ENCODE measurements at regions not wholly inside any gene's neighbourhood (a gene's known extent, or its start where the extent isn't known, plus 50 kb on each side); places are given as distances from the start of the nearest gene placed in this dataset.

DNA sequence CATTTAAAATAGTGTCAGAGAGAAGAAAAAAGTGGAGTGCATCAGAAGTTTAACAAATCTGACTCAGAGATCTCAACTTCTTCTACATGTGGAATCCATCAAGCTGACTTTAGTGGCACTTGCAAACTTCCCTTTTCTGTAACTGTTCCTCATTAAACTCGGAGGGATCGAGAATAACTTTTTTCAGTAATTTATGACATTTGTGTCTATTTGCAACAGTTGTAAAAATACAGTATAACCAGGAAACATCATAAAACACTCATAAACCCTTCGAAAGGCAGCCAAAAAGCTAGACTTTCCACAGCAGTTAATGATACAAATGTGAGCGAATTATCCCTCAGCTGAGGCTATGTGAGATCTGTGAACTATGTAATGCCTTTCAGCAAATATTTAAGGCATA is 1936.8 kb upstream of the SEL1L start:
- intact Hi-C loops (cut with DNase I): no loop called here
- Histone ChIP-seq H3K4me1 (ENCODE audit: insufficient read depth) (no peaks in the 10 kb centered on the region), H3K9me3 (no peaks in the 10 kb centered on the region), H3K27ac (no peak overlapping the region), H3K36me3 (no peaks in the 10 kb centered on the region), H3K27me3 (no peaks in the 10 kb centered on the region), H3K4me3 (no peak overlapping the region)
- no peak for DNase-seq
- WGBS, 3 donors: 48 to 65% (median 63%) methylated on average over 4 of the region's 4 CpGs
- TF ChIP-seq POLR2A (IDR thresholded peaks at IDR 0.05) (no peak), EP300 (IDR thresholded peaks at IDR 0.05) (no peak)
- TF ChIP-seq, protein P1, sequence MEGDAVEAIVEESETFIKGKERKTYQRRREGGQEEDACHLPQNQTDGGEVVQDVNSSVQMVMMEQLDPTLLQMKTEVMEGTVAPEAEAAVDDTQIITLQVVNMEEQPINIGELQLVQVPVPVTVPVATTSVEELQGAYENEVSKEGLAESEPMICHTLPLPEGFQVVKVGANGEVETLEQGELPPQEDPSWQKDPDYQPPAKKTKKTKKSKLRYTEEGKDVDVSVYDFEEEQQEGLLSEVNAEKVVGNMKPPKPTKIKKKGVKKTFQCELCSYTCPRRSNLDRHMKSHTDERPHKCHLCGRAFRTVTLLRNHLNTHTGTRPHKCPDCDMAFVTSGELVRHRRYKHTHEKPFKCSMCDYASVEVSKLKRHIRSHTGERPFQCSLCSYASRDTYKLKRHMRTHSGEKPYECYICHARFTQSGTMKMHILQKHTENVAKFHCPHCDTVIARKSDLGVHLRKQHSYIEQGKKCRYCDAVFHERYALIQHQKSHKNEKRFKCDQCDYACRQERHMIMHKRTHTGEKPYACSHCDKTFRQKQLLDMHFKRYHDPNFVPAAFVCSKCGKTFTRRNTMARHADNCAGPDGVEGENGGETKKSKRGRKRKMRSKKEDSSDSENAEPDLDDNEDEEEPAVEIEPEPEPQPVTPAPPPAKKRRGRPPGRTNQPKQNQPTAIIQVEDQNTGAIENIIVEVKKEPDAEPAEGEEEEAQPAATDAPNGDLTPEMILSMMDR (IDR thresholded peaks at IDR 0.05): no peak

DNA sequence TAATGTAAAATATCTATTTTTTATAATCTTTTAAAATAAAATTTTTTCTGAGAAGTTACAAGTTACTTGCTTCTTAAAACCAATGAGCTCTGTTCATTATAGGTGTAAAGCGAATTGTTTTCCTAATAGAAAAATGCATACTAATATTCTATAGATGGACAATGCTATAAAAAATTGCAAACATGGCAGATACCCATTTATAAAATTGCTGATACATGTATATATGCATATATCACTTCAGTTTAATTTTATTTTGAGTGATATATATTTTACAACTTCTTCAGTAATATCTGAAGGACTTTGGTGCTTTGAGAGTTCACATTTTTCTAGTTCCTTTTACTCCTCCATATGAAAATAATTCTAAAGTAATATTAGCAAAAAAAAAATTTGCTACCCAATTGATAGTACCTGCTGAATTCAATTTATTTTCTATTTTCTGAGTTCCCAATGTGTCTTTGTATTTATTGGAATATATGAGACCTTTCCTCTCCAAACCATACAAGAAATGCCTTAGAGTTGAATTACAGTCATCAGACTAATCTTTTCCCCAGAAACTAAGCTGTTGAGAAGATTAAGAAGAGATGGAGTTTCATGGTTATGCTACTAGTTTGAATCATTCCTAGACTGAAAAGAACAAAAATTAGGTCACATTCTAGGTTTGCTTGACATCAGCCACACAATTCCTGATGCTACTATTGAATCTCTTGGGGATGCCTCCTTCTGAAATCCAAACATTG is 1937.5 kb upstream of the SEL1L start:
- no peaks in the 10 kb centered on the region for H3K27me3 ChIP-seq
- H3K27ac ChIP-seq: no peak overlapping the region
- DNase-seq: no peak
- no peaks in the 10 kb centered on the region for H3K9me3 ChIP-seq
- intact Hi-C loops (cut with DNase I): no loop called here
- H3K4me3 ChIP-seq: no peak overlapping the region
- 94 to 98% (median 96%) methylated on average over 1 of the region's 1 CpG for WGBS, 3 donors
- TF ChIP-seq POLR2A (IDR thresholded peaks at IDR 0.05) (no peak), EP300 (IDR thresholded peaks at IDR 0.05) (no peak)
- TF ChIP-seq, protein P1 (IDR thresholded peaks at IDR 0.05): no peak
- H3K4me1 ChIP-seq (ENCODE audit: insufficient read depth): no peaks in the 10 kb centered on the region
- H3K36me3 ChIP-seq: no peaks in the 10 kb centered on the region

DNA sequence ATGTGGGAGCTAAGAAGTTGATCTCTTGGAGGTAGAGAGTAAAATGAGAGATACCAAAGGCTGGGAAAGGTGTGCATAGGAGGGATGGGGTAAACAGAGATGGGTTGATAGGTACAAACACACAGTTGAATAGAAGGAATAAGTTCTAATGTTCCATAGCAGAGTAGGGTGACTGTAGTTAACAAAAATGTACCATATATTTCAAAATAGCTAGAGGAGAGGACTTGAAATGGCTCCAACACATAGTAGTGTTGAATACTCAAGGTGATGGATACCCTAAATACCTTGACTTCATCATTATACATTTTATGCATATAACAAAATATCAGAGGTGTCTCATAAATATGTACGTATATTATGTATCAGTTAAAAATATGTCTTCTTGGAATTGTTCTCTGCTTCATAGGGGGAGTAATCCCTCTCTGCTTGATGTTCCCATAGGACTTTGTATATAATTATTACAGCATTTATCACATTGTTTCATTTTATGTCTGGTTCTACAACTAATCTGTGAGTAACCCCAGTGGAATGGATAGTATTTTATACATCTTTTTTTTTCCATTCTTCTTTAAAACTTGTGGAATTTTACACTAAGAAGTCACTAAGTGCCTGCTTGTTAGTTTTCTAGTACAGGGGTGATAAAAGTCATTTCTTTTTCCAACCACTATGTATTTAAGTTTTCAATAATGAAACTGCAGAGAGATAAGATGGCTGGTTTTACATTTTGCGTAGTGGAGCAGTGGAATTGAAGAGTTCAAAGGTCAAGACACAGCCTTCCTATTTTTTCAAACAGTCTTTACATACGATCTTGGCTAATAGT is 1940.0 kb upstream of the SEL1L start:
- WGBS, 3 donors: 75 to 79% (median 77%) methylated on average over 3 of the region's 3 CpGs
- no peaks in the 10 kb centered on the region for H3K9me3 ChIP-seq
- DNase-seq: no peak
- TF ChIP-seq EP300 (IDR thresholded peaks at IDR 0.05) (no peak), POLR2A (IDR thresholded peaks at IDR 0.05) (no peak)
- TF ChIP-seq, protein P1 (IDR thresholded peaks at IDR 0.05): no peak
- H3K27me3 ChIP-seq: no peaks in the 10 kb centered on the region
- no peak overlapping the region for H3K4me3 ChIP-seq
- intact Hi-C loops (cut with DNase I): no loop called here
- no peaks in the 10 kb centered on the region for H3K36me3 ChIP-seq
- no peaks in the 10 kb centered on the region for H3K4me1 ChIP-seq (ENCODE audit: insufficient read depth)
- no peak overlapping the region for H3K27ac ChIP-seq

DNA sequence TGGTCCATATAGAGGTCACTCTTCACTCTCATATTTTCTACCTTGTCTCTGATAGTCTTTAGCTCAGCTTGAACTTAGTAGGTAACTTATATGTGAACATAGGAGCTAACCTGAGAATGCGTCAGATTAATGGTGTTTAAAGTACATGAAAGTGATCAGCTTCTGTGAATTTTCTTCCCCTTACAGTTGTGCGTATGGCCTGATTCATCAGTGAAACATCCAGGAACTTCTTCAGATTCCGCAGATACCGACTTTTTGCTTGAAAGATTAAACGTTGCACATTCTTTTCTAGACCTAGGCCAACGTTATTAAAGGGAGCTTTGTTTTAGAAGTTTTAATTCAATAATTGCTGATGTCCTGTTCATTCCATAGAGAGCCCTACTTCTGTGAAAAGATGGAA is 1945.1 kb upstream of the SEL1L start:
- 83 to 84% (median 84%) methylated on average over 6 of the region's 6 CpGs for WGBS, 3 donors
- Histone ChIP-seq H3K4me1 (ENCODE audit: insufficient read depth) (no peaks in the 10 kb centered on the region), H3K27ac (no peak overlapping the region), H3K9me3 (no peaks in the 10 kb centered on the region), H3K4me3 (no peak overlapping the region), H3K27me3 (no peaks in the 10 kb centered on the region), H3K36me3 (no peaks in the 10 kb centered on the region)
- TF ChIP-seq EP300 (IDR thresholded peaks at IDR 0.05) (no peak), POLR2A (IDR thresholded peaks at IDR 0.05) (no peak)
- TF ChIP-seq, protein P1 (IDR thresholded peaks at IDR 0.05): no peak
- intact Hi-C loops (cut with DNase I): no loop called here
- DNase-seq: no peak

All from ovary (tissue), 7 donors.